Mesenchymal stem cell (in vitro differentiated cells and primary cell): ENCODE measurements at regions not wholly inside any gene's neighbourhood (a gene's known extent, or its start where the extent isn't known, plus 50 kb on each side); places are given as distances from the start of the nearest gene placed in this dataset.

ENCODE experiments used
- DNase-seq: peaks from one replicate; pipeline ENCODE4 v3.0.0-alpha.2; 2013
- H2AFZ ChIP-seq: one replicate; pipeline ENCODE4 v1.6.1; 2013; ENCODE audit warnings: low read depth, mild to moderate bottlenecking, control low read depth, inconsistent platforms, low read length, moderate library complexity
- H2AK5ac ChIP-seq: 2 replicates; pipeline ENCODE4 v1.6.1; 2013; ENCODE audit warnings: low read length, moderate library complexity, mild to moderate bottlenecking, inconsistent platforms; ENCODE audit not compliant: severe bottlenecking
- H2BK120ac ChIP-seq: one replicate; pipeline ENCODE4 v1.6.1; 2013; ENCODE audit warnings: low read depth, mild to moderate bottlenecking, inconsistent platforms, low read length, moderate library complexity
- H2BK12ac ChIP-seq, 2 experiments: one replicate each; pipeline ENCODE4 v1.6.1; 2013; ENCODE audit warnings: inconsistent platforms in 2 of 2, low read length in 2 of 2, mild to moderate bottlenecking in 2 of 2, moderate library complexity in 2 of 2, control low read depth in 1 of 2
- H2BK15ac ChIP-seq: one replicate; pipeline ENCODE4 v1.6.1; 2013; ENCODE audit warnings: mild to moderate bottlenecking, low read depth, inconsistent platforms; ENCODE audit not compliant: poor library complexity, severe bottlenecking
- H2BK5ac ChIP-seq: 2 replicates; pipeline ENCODE4 v1.6.1; 2013; ENCODE audit warnings: low read depth, mild to moderate bottlenecking, low read length, control low read depth, inconsistent platforms; ENCODE audit not compliant: poor library complexity, severe bottlenecking
- H3K14ac ChIP-seq, 2 experiments: one replicate each; pipeline ENCODE4 v1.6.1; 2013; ENCODE audit warnings: inconsistent platforms in 2 of 2, low read length in 2 of 2, control low read depth in 1 of 2, mild to moderate bottlenecking in 1 of 2, moderate library complexity in 1 of 2
- H3K18ac ChIP-seq, 2 experiments: one replicate each; pipeline ENCODE4 v1.6.1; 2013; ENCODE audit warnings: inconsistent platforms in 2 of 2, low read length in 2 of 2, control low read depth in 1 of 2, low read depth in 1 of 2, mild to moderate bottlenecking in 1 of 2
- H3K23ac ChIP-seq, 2 experiments: one replicate each; pipeline ENCODE4 v1.6.1; 2013; ENCODE audit warnings: inconsistent platforms in 2 of 2, low read length in 2 of 2, mild to moderate bottlenecking in 2 of 2, moderate library complexity in 2 of 2, control low read depth in 1 of 2
- H3K27ac ChIP-seq: 2 replicates; pipeline ENCODE4 v1.5.1; 2013; ENCODE audit warnings: mild to moderate bottlenecking, moderate library complexity, low read length, control low read depth, inconsistent platforms; ENCODE audit not compliant: poor library complexity, severe bottlenecking
- H3K27me3 ChIP-seq, 2 experiments: 2 replicates each; pipeline versions ENCODE4 v1.6.1 to v1.7.0; 2013; ENCODE audit warnings: low read length in 2 of 2, mild to moderate bottlenecking in 2 of 2, moderate library complexity in 2 of 2, control low read depth in 1 of 2, inconsistent platforms in 1 of 2; ENCODE audit not compliant: control insufficient read depth in 1 of 2, insufficient read depth in 1 of 2
- H3K36me3 ChIP-seq, 2 experiments: 2 replicates each; pipeline versions ENCODE4 v1.6.1 to v1.7.0; 2013; ENCODE audit warnings: low read length in 2 of 2, control low read depth in 1 of 2, inconsistent platforms in 1 of 2, low read depth in 1 of 2, mild to moderate bottlenecking in 1 of 2; ENCODE audit not compliant: insufficient read depth in 2 of 2, control insufficient read depth in 1 of 2
- H3K4ac ChIP-seq, 2 experiments: one replicate each; pipeline ENCODE4 v1.6.1; 2013; ENCODE audit warnings: inconsistent platforms in 2 of 2, low read length in 2 of 2, mild to moderate bottlenecking in 2 of 2, moderate library complexity in 2 of 2, control low read depth in 1 of 2, low read depth in 1 of 2
- H3K4me1 ChIP-seq: 2 replicates; pipeline ENCODE4 v1.6.1; 2013; ENCODE audit warnings: low read depth, low read length, control low read depth; ENCODE audit not compliant: control insufficient read depth, insufficient read depth
- H3K4me2 ChIP-seq: 2 replicates; pipeline ENCODE4 v1.6.1; 2013; ENCODE audit warnings: low read length, mild to moderate bottlenecking, inconsistent platforms; ENCODE audit not compliant: poor library complexity, severe bottlenecking
- H3K4me3 ChIP-seq, 2 experiments: 2 replicates each; pipeline versions ENCODE4 v1.5.1 to v1.7.0; 2013; ENCODE audit warnings: low read length in 2 of 2, mild to moderate bottlenecking in 2 of 2, control low read depth in 1 of 2, low read depth in 1 of 2; ENCODE audit not compliant: insufficient read depth in 1 of 2
- H3K79me1 ChIP-seq: replicated peaks from 2 replicates; pipeline ENCODE4 v1.6.1; 2013; ENCODE audit warnings: mild to moderate bottlenecking, control low read depth, low read length, inconsistent platforms; ENCODE audit not compliant: poor library complexity, severe bottlenecking
- H3K9ac ChIP-seq: 2 replicates; pipeline ENCODE4 v1.7.0; 2013; ENCODE audit warnings: mild to moderate bottlenecking, low read length, moderate library complexity
- H3K9me3 ChIP-seq: 2 replicates; pipeline ENCODE4 v1.7.0; 2013; ENCODE audit warnings: mild to moderate bottlenecking, low read length; ENCODE audit not compliant: control insufficient read depth
- H4K8ac ChIP-seq: one replicate; pipeline ENCODE4 v1.6.1; 2013; ENCODE audit warnings: inconsistent platforms, mild to moderate bottlenecking, low read length, moderate library complexity
- H4K91ac ChIP-seq: one replicate; pipeline ENCODE4 v1.6.1; 2013; ENCODE audit warnings: mild to moderate bottlenecking, low read length, inconsistent platforms
- WGBS: methylation state at CpG from one replicate; pipeline ENCODE4 v1.1.7; 2013; ENCODE audit warnings: mixed read lengths; 5-methylcytosine and 5-hydroxymethylcytosine counted together

GRCh38 chr5:74295676-74296075 is 344.9 kb downstream of the ENC1 start:
- H3K9me3 ChIP-seq, result no peaks in the 10 kb centered on the region
- 94% methylated on average over 2 of the region's 2 CpGs for WGBS

DNA sequence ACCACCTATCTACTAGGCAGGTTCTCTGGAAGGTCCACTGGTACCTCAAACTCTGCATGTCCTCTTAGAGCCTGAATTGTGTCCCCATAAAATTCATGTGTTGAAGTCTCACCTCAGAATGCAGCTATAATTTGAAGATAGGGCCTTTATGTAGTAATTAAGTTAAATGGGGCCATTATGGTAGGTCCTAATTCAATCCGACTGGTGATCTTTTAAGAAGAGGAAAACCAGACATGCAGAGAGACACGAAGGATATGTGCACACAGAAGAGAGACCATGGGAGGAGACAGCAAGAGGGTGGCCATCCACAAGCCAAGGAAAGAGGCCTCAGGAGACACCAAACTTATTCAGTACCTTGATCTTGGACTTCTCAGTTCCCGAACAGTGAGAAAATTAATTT is 345.4 kb downstream of the ENC1 start:
- no peak overlapping the region for H2AK5ac ChIP-seq
- WGBS, result 82% methylated on average over 3 of the region's 3 CpGs

More at GRCh38 chr5:74295676-74296075, 344.9 kb downstream of the ENC1 start:
- no peak overlapping the region for H3K4ac ChIP-seq
- H2AK5ac ChIP-seq, result no peak overlapping the region
- H3K27me3 ChIP-seq, result no peaks in the 10 kb centered on the region
- no peak overlapping the region for H2BK15ac ChIP-seq
- no peak overlapping the region for H3K4me2 ChIP-seq
- no peaks in the 10 kb centered on the region for H3K4me1 ChIP-seq
- H3K14ac ChIP-seq, result no peak overlapping the region
- no peak overlapping the region for H3K9ac ChIP-seq
- no peaks in the 10 kb centered on the region for H3K36me3 ChIP-seq
- H4K8ac ChIP-seq, result no peak overlapping the region
- H3K27ac ChIP-seq, result no peak overlapping the region
- H3K18ac ChIP-seq, result no peak overlapping the region
- H2AFZ ChIP-seq, result no peak overlapping the region
- H2BK12ac ChIP-seq, result no peak overlapping the region
- H3K4me3 ChIP-seq, result no peak overlapping the region
- DNase-seq, result no peak
- no peak overlapping the region for H4K91ac ChIP-seq
- no peaks in the 10 kb centered on the region for H3K79me1 ChIP-seq
- no peak overlapping the region for H3K23ac ChIP-seq
- H2BK5ac ChIP-seq, result no peak overlapping the region
- no peak overlapping the region for H2BK120ac ChIP-seq

GRCh38 chr5:74294231-74294705 is 346.3 kb downstream of the ENC1 start:
- Histone ChIP-seq H3K27ac (no peak overlapping the region), H3K14ac (no peak overlapping the region), H2BK12ac (peak overlapping the region in 1 of 2 experiments; percentile 28), H3K4me1 (no peaks in the 10 kb centered on the region), H4K91ac (no peak overlapping the region), H3K4ac (no peak overlapping the region), H3K9me3 (no peaks in the 10 kb centered on the region), H3K23ac (no peak overlapping the region), H3K18ac (no peak overlapping the region), H3K36me3 (no peaks in the 10 kb centered on the region), H3K9ac (no peak overlapping the region), H3K79me1 (no peaks in the 10 kb centered on the region), H2BK5ac (no peak overlapping the region), H3K4me3 (no peak overlapping the region), H2BK120ac (no peak overlapping the region), H2AFZ (no peak overlapping the region), H2BK15ac (no peak overlapping the region), H2AK5ac (no peak overlapping the region), H3K4me2 (no peak overlapping the region), H4K8ac (no peak overlapping the region), H3K27me3 (no peaks in the 10 kb centered on the region)
- WGBS, result 70% methylated on average over 6 of the region's 6 CpGs
- no peak for DNase-seq

More for the DNA sequence above, 345.4 kb downstream of the ENC1 start:
- Histone ChIP-seq H3K4me2 (no peak overlapping the region), H3K36me3 (no peaks in the 10 kb centered on the region), H4K8ac (no peak overlapping the region), H2AFZ (no peak overlapping the region), H3K4me1 (no peaks in the 10 kb centered on the region), H3K79me1 (no peaks in the 10 kb centered on the region), H3K4me3 (no peak overlapping the region), H3K27me3 (no peaks in the 10 kb centered on the region), H3K9ac (no peak overlapping the region), H3K9me3 (no peaks in the 10 kb centered on the region), H3K27ac (no peak overlapping the region), H2BK12ac (no peak overlapping the region), H3K23ac (no peak overlapping the region), H3K18ac (no peak overlapping the region), H3K14ac (no peak overlapping the region), H3K4ac (no peak overlapping the region), H2BK120ac (no peak overlapping the region), H2BK5ac (no peak overlapping the region), H2BK15ac (no peak overlapping the region), H4K91ac (no peak overlapping the region)
- no peak for DNase-seq

GRCh38 chr5:74293182-74293581 is 347.3 kb downstream of the ENC1 start:
- Histone ChIP-seq H3K18ac (no peak overlapping the region), H3K4ac (no peak overlapping the region), H3K14ac (peak overlapping the region in 1 of 2 experiments; percentile 18), H3K27ac (no peak overlapping the region), H4K91ac (no peak overlapping the region), H3K4me2 (no peak overlapping the region), H3K9ac (no peak overlapping the region), H3K36me3 (no peaks in the 10 kb centered on the region), H2BK12ac (peak overlapping the region in 1 of 2 experiments; percentile 70), H2BK5ac (no peak overlapping the region), H2AK5ac (no peak overlapping the region), H3K4me1 (no peaks in the 10 kb centered on the region), H4K8ac (no peak overlapping the region), H3K79me1 (no peaks in the 10 kb centered on the region), H3K4me3 (no peak overlapping the region), H2BK120ac (no peak overlapping the region), H3K27me3 (no peaks in the 10 kb centered on the region), H3K23ac (no peak overlapping the region), H2AFZ (no peak overlapping the region), H2BK15ac (no peak overlapping the region), H3K9me3 (no peaks in the 10 kb centered on the region)
- 94% methylated on average over 4 of the region's 5 CpGs for WGBS
- DNase-seq, result no peak
